Posterior vena cava (tissue), 2 donors: ENCODE measurements at regions not wholly inside any gene's neighbourhood (a gene's known extent, or its start where the extent isn't known, plus 50 kb on each side); places are given as distances from the start of the nearest gene placed in this dataset.
A peak's percentile ranks its signal among the peaks of the same experiment; 100 is the strongest.
"Not testable (repeated sequence)": the region's sequence is repeated elsewhere in the genome, so short reads cannot be mapped to it uniquely, and the experiment has no call there.

Experiments
- DNase-seq: peaks from one replicate; pipeline ENCODE4 v3.0.0-alpha.2; 2020; ENCODE audit warnings: low spot score
- intact Hi-C, 2 donors: fragments of 100-400 bp; cut with DNase I; formaldehyde crosslinking; loops; one replicate each; pipeline versions ENCODE4 v1.14.1 to v1.14.2; 2022 to 2023
- donor health status: DM: yes; HTN: yes; CAD: no.
- donor health status: DM: yes; HTN: yes; CAD: no.

DNA sequence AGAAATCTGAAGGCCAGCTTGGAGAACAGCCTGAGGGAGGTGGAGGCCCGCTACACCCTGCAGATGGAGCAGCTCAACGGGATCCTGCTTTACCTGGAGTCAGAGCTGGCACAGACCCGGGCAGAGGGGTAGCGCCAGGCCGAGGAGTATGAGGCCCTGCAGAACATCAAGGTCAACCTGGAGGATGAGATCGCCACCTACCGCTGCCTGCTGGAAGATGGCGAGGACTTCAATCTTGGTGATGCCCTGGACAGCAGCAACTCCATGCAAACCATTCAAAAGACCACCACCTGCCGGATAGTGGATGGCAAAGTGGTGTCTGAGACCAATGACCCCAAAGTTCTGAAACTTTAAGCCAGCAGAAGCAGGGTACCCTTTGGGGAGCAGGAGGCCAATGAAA, 318.4 kb downstream of the ZFHX3 start:
- intact Hi-C loops, DNase-seq: not testable (repeated sequence)

GRCh38 chr16:72728516-72728915, 319.4 kb downstream of the ZFHX3 start:
- intact Hi-C loops = no loop called here
- DNase-seq = no peak

GRCh38 chr16:72727565-72727964, 320.4 kb downstream of the ZFHX3 start:
- DNase-seq = no peak
- intact Hi-C loops = no loop called here

- intact Hi-C loops = no loop called here
- no peak for DNase-seq
Measured at GRCh38 chr16:72725643-72726042, 322.3 kb downstream of the ZFHX3 start.

DNA sequence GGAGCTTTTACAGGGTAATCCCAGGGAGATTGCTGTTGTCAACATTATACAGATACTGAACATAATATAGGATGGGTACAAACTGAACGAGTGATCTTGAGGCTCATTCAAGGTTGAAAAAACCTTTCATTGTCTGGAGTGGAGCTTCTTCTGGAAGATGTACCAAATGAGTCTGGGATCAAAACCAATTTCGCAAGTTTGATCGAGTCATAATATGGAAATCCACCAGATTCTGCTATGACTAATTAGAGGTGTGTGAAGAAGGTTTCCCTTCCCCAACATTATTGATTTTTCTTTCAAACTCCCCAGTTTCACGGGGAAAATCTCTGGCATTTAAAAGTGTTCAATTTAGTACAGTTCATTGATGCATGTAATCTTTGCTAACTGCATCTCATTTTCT, 324.1 kb downstream of the ZFHX3 start:
- intact Hi-C loops = no loop called here

DNA sequence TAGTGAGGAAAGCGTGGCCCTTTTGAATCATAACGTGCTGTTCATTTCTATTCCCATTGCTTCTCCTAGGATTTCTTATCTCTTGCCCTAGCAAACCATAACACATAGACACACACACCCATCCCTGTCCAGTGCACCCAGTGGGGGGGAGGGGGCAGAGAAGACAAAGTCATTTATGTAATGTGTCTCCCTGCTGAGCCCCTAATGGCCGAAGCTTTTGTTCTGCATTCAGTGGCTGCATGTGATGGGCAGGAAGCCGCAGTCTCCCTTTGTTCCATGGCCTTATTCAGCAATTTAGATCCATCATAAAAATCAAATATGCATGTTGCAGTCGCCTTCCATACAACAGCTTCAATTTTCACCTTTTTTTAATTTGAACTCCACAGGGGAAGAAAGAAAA, 325.4 kb downstream of the ZFHX3 start:
- intact Hi-C loops = no loop called here
- DNase-seq = no peak

More for the DNA sequence above, 324.1 kb downstream of the ZFHX3 start:
- DNase-seq = no peak

DNA sequence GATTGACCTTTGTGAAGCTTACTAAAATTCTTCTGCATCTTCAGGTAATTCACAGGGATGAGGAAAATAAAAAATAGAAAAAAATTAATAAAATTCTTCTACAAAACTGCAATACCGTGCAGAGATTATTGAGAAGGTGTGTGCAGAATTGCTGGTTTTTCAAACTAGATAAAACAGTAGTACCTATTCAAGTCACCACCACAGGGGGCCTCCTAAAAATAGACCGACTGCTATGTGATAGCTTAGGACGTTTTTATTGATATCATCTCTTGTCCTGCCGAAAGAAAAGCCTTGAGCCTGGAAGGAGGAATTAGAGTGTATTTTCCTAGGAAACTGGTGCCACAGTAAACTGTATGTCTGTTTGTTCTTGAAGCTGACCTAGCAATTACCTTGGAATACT, 325.9 kb downstream of the ZFHX3 start:
- DNase-seq = no peak
- intact Hi-C loops = no loop called here

DNA sequence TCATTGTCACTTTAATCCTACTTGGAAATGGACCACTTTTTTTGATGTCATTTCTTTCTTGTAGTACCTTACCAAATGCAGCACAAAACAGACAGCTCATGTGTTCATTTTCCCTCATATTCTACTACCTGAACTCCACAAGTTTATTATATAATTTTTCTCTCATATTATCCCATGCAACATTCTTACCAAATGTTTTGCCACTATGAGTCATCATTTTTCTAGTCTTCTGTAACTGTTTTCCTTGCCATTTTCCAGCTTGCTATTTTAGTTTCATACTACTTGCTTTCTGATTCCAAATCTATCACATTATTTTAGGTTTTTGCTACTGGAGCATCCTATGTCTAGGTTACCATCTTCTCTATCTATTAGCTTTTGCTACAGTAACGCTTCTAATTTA, 332.7 kb downstream of the ZFHX3 start:
- no peak for DNase-seq
- intact Hi-C loops = no loop called here

GRCh38 chr16:72711823-72712222, 336.1 kb downstream of the ZFHX3 start:
- no peak for DNase-seq
- intact Hi-C loops = no loop called here

DNA sequence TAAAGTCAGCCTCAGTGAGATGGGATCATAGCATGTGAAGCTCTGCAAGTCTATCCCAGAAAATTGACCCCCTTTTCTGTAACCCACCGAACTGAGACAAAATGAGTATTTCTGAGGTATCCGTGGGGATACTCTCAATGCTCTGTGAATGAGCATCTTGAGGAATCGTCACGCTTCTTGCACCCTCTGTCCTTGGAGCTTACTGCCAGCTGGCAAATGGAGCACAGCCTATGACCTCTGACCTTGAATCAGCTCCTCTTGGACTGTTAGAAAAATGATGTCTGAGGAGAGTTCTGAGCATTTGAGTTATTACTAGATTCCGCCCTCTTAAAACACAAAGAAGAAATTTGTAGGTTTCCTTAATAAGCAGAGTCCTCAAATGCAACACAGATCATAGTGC, 342.1 kb downstream of the ZFHX3 start:
- no peak for DNase-seq
- intact Hi-C loops = no loop called here

- no peak for DNase-seq
- intact Hi-C loops = no loop called here
Measured at GRCh38 chr16:72704746-72705372, 343.1 kb downstream of the ZFHX3 start.

DNA sequence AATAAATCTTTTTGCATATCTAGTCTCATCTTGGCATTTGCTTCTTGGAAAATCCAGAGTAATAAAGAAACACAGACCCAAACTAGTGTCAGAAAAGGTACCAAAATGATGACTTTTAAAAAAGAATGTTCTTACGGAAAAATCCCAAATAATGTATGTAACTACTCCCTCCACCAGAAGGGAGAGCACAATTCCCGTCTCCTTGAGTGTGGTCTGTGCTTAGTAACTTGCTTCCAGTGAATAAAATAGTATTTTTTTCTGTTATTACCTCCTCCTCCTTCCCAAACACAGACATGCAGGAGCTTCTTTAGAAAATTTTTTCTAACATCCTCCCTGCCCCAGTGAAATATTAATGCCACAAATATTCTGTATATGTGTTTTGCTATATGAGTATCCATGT, 358.1 kb downstream of the ZFHX3 start:
- intact Hi-C loops = no loop called here
- DNase-seq = no peak

GRCh38 chr16:72680732-72681131, 367.2 kb downstream of the ZFHX3 start:
- intact Hi-C loops = no loop called here
- DNase-seq = no peak

GRCh38 chr16:72679856-72680255, 368.1 kb downstream of the ZFHX3 start:
- no peak for DNase-seq
- intact Hi-C loops = no loop called here

DNA sequence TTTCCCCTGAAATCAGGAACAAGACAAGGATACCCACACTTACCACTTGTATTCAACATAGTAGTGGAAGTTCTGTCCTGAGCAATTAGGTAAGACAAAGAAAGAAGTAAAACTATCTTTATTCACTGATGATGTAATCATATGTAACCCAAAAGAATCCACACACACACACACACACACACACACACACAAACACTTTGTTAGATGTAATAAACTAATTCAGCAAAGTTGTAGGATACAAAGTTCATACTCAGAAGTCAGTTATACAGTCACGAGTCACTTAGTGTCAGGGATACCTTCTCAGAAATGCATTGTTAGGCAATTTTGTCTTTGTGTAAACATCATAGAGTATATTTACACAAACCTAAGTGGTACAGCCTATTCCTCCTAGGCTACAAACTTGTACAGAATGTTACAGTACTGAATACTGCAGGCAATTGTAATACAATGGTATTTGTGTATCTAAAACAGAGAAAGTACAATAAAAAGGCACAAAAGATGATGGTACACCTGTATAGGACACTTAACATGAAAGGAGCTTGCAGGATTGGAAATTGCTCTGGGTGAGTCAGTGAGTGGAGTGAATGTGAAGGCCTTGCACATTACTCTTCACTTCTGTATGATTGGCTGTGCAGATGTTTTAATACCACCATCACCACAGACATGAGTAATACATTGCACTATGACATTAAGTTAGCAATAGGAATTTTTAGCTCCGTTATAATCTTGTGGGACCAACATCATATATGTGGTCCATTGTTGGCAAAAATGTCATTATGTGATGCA, 370.1 kb downstream of the ZFHX3 start:
- intact Hi-C loops = no loop called here
- no peak for DNase-seq

- DNase-seq = no peak
- intact Hi-C loops = no loop called here
Measured at GRCh38 chr16:72673118-72673517, 374.8 kb downstream of the ZFHX3 start.

- intact Hi-C loops = no loop called here
- no peak for DNase-seq
Measured at GRCh38 chr16:72666267-72666666, 381.7 kb downstream of the ZFHX3 start.

GRCh38 chr16:72665701-72666100, 382.2 kb downstream of the ZFHX3 start:
- intact Hi-C loops = no loop called here
- no peak for DNase-seq

- intact Hi-C loops = no loop called here
- peak; percentile 98 for DNase-seq
Measured at GRCh38 chr16:72664509-72665408, 383.2 kb downstream of the ZFHX3 start.

DNA sequence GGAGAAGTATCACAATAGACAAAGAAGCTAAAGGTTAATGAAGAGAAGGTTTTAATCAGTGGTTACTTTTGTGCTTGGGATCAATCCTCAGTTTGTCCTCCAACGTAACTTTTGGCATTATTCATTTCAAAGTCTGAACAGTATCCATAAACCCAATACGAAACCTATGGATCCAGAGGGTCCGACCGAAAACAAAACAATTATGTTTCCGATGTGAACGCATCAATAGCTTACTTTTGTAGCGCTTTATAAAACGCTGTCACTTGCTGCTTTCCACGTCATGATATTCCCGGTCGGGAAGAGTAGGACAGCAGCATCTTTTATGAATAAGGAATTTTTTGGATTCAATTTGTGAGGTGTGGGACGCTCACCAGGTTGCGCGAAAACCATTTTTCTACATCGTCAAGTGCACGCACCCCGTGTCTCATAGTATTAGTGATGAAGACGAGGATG, 383.8 kb downstream of the ZFHX3 start:
- intact Hi-C loops = no loop called here
- DNase-seq = no peak
